HG02885 (cell line): ENCODE measurements at regions not wholly inside any gene's neighbourhood (a gene's known extent, or its start where the extent isn't known, plus 50 kb on each side); places are given as distances from the start of the nearest gene placed in this dataset.
A peak's percentile ranks its signal among the peaks of the same experiment; 100 is the strongest.
"Not testable (repeated sequence)": the region's sequence is repeated elsewhere in the genome, so short reads cannot be mapped to it uniquely, and the experiment has no call there.

Source experiments
- ATAC-seq: cut with Tn5 transposase; IDR thresholded peaks from one replicate; pipeline ENCODE4 v1.9.1; 2021; ENCODE audit warnings: mild to moderate bottlenecking; ENCODE audit not compliant: unreplicated experiment, poor library complexity

DNA sequence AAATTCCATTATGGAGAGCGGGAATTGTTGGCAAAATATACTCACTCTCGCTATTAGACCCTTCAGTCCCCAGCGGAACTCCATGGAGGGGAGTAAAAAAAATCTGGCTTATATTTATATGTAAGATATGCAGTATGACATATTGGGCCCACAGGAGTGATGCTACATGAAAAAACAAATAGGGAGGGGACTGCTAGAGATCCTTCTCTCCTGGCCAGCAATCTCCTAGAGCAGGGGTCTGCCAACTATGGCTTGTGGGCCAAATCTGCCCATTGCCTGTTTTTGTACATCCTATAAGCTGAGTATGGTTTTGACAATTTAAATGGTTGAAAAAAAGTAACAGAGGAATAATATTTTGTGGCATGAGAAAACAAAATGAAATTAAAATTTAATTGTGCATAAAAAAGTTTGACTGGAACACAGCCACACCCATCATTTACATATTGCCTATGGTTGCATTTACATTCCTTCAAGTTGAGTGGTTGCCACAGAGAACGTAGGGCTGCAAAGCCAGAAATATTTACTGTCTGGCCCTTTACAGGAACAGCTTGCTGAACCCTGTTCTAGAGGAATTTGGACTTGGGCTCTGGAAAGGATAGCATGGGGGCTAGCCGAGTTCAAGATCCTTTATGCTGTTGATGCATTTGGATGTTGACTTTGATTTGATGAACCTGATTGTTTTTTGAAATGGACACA lies 197.3 kb upstream of the CLINT1 start:
- ATAC-seq: no peak

DNA sequence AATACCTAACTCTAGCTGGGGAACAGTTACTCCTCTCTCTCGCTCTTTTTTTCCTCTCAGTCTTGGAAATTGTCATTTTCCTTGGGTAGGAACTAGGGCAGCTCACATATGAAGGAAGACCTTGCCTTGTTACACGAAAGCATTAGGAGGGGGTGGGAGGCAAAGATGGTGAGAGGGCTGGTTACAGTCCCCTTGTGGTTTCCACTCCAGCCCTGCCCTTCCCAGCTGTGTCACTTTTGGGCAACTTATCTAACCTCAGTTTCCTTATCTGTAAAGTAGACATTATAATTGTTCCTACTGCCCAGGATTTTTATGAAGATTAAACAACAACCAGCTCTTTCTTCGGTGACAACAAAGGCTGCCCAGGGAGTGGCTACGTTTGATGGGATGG lies 196.2 kb upstream of the CLINT1 start:
- no peak for ATAC-seq

DNA sequence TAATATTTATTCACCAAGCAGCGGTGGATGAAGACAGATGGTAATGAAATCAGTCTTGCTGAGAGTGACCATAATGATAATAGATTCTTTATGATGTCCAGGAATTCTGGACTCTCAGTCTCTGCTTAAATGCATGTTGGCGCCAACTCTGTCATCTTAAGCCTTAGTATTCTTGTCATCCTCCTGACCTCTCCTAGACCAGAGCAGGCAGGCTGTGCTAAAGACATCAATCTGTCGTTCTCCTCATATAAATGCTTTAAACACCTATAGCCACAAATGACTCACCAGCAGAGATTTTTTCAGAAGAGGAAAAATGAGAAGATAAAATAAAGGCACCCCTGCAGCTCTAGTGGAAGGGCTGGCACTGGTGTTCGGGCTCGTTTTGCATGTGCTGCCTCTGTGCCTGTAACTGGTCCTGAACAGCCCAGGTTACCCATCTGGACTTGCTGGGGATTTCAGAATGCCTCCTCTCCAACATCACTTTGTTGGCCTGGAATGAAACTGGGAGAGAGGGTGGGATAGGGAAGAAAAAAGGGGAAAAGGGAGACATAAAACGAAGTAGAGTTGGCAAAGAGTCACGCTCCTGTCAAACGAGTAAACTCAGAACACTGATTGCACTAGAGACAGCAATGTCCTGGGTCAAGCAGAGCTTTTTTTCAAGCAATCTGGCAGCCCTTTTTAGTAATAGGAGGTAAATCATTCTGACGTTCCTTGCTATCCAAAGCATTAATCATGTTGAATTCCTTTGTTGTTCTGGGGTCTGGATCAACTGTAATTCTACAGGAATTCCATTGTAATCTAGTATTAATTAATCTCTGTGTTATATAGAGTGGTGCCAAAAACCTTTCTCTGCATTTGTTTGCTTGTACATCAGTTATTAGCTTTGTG lies 195.5 kb upstream of the CLINT1 start:
- ATAC-seq: no peak

- ATAC-seq: no peak
These were observed 192.1 kb upstream of the CLINT1 start for GRCh38 chr5:158051036-158051435.

DNA sequence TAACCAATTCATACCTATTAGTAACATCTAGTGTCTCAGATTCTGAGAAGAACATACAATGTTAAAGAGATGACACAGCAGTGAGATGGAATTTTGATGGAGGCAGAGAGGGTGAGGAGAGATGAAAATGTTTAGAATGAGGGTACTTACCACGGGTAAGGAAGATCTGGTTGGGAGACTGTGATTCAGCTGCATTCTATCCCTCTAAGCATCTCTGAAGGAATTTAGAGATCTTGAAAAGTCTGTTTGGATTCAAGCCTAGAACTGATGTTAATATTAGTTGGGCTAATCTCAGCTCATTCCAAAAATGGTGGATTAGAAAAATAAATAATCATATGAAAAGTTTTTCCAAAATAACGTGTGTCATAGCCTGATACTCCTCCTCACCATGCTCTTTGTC lies 191.5 kb upstream of the CLINT1 start:
- no peak for ATAC-seq

- no peak for ATAC-seq
These were observed 190.5 kb upstream of the CLINT1 start for GRCh38 chr5:158049459-158049858.

- no peak for ATAC-seq
These were observed 186.8 kb upstream of the CLINT1 start for GRCh38 chr5:158045696-158046095.

DNA sequence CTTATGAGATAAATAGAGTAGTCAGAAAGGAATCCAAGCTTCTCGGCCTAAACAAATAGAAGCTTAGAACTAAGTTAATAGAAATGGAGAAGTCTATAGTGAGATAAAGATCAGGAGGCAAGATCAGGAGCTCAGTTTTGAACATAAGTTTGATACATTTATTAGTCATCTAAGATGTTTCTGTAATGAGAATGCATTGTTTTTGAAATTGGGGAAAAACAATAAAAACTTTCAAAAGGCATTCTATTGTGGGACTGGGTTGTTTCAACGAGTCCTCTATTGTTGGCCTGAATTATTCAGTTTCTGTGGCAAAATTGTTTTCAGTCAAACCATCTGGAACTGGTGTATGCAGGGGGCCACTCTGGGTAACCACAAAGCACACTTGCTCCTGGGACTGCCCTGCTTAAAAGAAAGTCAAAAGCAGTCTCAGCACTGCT lies 181.0 kb upstream of the CLINT1 start:
- peak; percentile 92 for ATAC-seq

DNA sequence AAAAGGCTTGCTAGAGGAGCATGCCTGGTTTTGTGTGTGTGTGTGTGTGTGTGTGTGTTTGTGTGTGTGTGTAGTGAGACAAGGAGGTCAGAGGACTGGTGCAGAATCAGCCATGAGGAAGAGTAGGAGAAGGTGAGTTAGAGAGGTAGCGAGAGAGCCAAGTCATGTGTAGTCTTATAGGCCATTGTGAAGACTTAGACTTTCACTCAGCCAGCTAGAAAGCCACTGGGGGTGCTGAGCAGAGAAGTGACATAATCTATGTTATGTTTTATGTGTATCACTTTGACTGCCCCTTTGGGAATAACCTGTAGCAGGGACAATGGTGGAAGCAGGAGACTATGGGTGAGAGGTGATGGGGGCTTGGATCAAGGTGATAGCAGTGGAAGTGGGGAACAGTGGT lies 180.5 kb upstream of the CLINT1 start:
- peak; percentile 18 for ATAC-seq

- not testable (repeated sequence) for ATAC-seq
These were observed 178.1 kb upstream of the CLINT1 start for GRCh38 chr5:158036983-158037595.

DNA sequence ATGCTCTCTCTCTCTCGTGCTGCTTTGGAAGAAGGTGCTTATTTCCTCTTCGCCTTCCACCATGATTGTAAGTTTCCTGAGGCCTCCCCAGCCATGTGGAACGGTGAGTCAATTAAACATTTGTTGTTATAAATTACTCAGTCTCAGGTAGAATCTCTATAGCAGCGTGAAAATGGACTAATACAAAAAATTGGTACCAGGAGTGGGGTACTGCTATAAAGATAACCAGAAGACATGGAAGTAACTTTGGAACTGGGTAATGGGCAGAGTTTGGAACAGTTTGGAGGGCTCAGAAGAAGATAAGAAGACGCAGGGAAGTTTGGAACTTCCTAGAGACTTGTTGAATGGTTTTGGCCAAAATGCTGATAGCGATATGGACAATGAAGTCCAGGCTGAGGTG lies 175.6 kb upstream of the CLINT1 start:
- not testable (repeated sequence) for ATAC-seq

DNA sequence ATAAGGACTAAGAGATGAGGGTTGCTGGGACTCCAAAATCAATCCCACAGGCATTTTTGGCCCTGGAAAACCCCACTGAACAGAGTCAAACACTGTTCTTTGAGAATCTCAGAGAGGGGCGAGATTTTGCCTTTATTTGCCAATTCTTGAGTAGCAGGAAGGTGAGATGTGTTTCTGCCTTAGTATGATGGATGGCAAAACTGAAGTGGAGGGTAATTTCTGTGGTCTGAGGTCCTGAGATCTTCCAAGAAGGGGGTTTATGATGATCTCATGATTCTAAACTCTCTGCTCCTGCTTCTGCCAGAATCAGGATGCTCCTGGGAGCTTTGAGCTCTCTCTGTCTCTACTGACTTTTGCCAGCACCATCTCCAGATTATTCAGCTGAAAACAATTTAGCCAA lies 174.8 kb upstream of the CLINT1 start:
- no peak for ATAC-seq

DNA sequence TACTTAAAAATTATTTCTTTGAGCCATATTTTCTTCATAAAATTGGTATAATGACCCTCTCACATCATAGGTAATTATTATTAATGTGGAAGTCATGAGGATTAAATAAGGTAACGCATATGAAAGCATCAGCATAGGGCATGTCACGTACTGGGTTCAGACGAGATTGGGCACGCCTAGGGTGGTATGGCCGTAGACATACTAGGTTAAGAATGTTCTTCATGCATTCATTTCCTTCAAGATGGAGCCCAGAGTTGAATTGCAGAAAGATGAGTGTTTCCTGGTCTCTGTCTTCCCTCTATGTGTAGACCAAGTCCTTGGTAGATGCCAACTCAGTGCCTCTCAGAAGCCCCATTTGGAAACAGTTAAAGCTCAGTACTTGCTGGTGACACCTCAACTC lies 174.1 kb upstream of the CLINT1 start:
- no peak for ATAC-seq

- no peak for ATAC-seq
These were observed 173.3 kb upstream of the CLINT1 start for GRCh38 chr5:158032246-158032645.

GRCh38 chr5:158027806-158028775 lies 169.1 kb upstream of the CLINT1 start:
- ATAC-seq: no peak

DNA sequence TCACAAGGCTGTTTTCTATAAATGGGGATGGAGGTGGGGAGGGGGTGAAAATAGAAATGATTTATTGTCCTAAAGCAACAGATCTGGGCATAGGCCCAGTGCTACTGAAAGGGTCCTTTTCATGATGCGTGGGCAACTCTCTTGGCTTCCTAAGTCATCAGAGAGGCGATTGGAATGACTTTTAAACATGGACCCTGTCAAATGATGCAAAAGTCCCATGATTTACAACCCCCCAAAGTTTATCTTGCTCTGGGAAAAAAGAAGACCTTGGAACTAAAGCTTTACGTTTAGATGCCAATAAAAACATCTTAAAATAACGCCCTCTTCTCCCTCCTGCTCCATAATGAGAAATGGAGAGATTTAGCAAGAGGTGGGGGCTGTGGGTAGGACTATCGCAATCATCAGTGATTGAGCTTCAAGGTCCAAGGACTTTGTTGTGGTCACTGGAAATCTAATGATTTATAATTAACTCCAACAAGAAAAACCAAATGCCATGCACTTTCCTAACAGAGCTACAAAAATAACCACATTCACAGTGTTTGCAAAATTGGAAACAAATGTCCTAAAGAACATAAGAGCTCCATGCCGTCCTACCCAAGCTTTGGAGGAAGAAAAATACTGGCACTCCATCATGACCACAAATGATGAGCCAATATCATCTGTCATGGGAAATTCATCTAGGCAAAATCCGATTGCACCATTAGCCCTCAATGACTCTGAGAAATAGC lies 167.5 kb upstream of the CLINT1 start:
- ATAC-seq: no peak

DNA sequence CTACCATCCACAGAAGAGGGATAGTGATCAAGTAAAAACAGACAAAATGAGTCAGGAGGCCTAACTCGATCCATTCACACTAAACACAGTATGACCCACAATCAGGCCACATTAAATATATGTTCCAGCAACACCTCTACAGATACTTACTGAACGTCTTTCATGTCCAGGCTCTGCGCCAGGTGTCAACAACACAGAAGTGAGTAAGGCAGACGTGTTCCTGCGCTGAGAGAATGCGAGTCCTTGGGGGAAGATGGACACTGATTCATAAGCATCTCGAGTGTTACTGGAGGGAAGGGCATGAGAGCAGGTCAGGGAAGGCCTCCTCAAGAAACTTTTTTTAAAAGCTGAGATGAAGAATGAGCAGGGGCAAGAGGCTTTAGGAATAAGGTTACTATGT lies 164.3 kb upstream of the CLINT1 start:
- no peak for ATAC-seq

GRCh38 chr5:158022837-158023236 lies 163.9 kb upstream of the CLINT1 start:
- ATAC-seq: no peak

DNA sequence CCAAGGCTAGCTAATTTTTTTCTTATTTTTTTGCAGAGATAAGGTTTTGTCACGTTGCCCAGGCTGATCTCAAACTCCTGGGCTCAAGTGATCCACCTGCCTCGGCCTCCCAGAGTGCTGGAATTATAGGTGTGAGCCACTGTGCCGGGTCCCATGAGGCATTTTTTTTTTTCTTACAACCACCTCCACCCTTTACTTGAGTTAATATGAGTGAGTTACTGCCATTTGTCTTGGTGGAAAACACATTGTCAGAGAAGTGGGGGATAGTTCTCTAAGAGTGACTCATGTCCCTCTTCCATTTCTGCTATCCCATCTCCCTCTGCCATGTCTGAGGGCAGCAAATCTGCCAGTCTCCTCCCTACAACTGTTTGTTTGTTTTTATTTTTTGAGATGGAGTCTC lies 163.4 kb upstream of the CLINT1 start:
- no peak for ATAC-seq
